NCI-H2029 treated with DMSO at 0.1 percent for 48 hours (cell line): ENCODE measurements at regions not wholly inside any gene's neighbourhood (a gene's known extent, or its start where the extent isn't known, plus 50 kb on each side); places are given as distances from the start of the nearest gene placed in this dataset.

Experiments
- DNase-seq: peaks from one replicate; lab custom pipeline; 2025; lab: John Stamatoyannopoulos, UW

DNA sequence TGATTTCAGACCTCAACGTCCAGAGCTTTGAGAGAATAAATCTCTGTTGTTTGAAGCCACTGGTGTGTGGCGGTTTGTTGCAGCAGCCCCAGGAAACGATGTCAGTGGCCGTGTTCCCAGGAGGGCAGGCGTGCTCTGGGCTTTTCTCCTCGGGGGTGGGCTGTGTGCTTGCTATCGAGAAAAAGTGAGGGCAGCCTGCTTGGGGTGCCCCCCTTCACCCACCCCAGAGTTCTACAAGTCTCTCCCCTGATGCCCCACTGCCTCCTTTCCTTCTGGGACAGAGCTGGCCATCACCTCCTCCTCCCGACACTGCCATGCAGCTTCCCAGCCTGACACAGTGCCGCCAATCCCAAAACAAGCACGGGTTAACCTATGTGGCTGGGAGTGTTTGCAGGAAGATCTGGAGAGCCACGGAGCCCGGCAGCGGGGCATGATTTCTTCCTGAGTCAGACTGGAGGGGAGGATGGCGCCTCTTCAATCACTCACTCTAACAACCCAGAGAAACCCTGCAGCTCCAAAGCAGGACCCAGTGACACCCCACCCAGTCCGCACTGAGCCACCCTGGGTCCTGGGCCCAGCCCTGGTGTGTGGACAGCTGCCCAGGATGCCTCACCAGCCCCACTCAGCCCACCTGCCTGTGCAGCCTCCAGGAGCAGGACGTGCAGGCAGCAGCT, 213.7 kb upstream of the RAB6C start:
- DNase-seq: no peak

- no peak for DNase-seq
Measured at GRCh38 chr2:129766374-129766993, 213.0 kb upstream of the RAB6C start.

DNA sequence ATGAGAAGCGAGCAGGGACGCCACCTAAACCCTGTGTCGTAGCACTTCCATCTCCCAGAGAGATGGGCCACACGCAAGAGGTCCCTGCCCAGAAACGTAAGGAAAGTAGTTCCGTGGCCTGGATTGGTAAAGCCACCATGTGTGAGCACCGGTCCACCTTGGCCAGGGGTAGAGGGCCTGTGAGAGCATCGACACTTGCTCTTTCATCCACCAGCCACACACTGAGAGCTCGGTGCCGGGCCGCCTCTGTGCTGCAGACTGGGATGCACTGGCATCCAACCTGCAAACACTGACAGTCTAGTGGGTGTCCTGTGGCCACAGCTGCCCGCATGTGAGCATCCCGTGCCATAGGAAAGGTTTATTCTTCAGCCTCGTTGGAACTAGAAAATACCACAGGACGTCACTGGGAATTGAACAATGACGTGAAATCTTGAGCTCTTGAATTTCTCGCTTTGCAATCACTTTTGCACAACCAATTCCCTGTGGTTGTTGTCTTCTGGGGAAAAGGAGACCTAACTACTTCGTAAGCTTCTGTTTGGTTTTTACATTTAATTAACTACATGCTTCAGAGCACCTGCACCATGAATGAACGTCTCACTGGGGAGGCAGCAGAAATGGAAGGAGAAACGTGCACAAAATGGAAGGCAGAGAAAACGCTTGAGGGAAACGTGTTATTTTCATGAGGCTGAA, 212.0 kb upstream of the RAB6C start:
- no peak for DNase-seq

GRCh38 chr2:129768036-129768386, 211.5 kb upstream of the RAB6C start:
- no peak for DNase-seq

GRCh38 chr2:129768485-129769184, 210.8 kb upstream of the RAB6C start:
- DNase-seq: no peak

DNA sequence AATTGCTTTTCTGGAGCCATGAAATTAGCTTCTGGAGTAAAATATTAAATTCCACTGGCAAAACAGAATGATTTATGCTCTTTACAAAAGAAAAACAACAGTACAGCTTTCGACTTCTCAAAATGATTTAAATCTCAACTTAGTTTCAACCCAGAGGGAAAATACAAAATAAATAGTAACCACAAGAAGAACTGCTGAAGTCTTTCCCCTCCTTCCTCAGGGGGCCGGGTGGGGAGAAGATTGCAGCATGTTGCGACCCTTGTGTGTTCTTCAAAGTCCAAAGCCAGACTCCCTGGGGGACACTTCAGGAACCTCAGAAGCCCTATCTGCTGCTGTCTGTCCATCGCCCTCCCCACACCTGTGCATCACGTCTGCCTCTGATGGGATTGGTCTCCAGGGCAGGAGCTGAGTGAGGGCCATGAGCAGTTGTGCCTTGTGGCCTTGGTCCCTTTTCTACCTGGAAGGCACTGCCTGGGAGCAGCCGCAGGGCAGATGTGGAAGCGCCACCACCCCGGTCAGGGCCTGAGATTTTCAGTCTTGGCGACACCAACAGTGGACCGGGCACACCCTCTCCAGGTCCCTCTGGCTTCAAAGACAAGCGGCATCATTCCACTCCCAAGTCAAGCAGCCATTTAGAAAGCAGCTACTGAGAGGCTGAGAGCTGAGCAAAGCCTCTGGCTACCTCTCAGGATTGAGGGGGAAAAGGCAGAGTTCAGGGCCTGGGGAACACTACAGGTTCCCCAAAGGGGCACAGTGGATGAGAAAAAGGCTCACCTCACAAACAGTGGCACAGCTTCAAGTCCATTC, 210.1 kb upstream of the RAB6C start:
- no peak for DNase-seq

DNA sequence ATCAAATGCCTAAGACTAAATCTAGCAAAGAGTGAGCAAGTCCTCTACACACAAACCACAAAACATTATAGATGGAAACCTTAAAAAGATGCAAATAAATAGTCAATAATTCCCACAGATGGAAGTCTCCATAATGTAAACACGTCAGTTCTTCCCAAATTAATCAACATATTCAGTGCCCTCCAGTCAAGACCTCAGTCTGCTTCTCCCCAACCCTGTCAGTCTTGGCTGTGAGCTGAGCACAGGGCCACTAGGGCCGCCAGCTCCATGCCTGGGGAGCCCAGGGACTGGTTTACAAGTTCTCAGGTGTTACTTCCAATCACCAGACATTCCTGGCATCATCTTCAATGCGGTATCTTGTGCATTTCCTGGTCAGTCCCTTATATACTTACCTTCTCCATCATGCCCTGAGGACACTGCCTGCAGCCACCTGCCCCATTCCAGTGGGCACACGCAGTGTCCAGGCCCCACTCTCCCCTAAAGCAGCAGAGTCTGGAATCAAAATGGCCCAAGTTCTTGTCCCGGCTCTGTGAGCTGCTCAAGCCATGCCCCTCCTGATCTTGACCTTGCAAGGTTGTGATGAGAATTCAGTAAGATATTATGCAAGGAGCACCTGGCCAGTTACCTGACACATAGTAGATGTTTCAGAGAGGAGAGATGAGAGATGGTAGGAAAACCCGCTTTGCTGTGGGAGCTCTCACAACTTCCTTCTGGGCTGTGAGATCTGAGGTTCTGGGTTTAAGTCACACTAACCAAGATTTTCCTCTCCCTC, 207.9 kb upstream of the RAB6C start:
- DNase-seq: no peak

DNA sequence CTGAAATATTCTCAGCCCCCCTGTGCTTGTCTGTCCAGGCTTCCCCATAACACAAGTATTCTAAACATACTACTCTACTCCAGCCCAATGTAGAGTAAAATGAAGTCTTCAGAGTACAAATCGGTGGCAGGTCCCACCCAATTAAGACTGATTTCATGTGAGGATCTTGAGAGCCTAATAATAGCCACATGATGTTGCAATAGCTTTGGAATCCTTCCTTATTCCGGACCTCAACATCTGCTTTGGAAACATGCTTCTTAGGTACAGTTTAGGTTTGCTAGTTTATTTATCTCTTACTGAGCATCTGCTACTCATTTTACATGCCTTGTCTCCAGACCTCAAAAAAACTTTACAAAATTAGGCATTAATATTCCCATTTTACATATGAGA, 207.3 kb upstream of the RAB6C start:
- no peak for DNase-seq

DNA sequence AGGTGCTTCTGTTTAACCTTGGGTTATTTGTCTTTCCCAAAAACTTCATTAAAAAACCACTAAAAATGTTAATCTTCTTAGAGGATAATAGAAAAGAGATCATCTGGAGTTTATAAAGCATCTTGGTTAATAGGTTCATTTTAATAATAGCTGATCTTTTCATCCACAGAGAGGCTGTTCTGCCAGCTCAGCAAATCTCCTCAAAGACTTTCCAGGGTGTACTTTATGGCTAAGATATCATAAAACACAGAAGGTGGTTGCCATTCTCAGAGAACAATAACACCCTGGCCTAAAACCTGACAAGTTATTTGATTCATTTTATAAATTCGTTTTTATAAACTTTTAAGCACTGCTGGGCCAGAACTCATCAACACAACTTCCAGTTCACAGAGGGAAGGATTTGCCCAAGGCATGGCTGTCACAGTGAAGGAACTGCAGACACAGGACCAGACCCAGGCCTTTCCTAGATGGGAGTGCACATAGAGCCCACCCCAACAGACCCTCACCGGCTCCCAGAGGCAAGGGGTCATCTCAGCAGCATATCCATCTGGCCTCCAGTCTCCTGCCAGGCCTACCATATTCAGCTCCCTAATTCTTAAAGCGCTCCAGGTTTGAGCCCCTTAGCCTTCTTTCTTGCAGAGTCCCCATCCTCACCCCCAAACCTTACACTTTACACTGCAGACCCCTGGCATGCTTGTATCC, 203.4 kb upstream of the RAB6C start:
- DNase-seq: no peak

- DNase-seq: no peak
Measured at GRCh38 chr2:129777146-129777545, 202.3 kb upstream of the RAB6C start.

DNA sequence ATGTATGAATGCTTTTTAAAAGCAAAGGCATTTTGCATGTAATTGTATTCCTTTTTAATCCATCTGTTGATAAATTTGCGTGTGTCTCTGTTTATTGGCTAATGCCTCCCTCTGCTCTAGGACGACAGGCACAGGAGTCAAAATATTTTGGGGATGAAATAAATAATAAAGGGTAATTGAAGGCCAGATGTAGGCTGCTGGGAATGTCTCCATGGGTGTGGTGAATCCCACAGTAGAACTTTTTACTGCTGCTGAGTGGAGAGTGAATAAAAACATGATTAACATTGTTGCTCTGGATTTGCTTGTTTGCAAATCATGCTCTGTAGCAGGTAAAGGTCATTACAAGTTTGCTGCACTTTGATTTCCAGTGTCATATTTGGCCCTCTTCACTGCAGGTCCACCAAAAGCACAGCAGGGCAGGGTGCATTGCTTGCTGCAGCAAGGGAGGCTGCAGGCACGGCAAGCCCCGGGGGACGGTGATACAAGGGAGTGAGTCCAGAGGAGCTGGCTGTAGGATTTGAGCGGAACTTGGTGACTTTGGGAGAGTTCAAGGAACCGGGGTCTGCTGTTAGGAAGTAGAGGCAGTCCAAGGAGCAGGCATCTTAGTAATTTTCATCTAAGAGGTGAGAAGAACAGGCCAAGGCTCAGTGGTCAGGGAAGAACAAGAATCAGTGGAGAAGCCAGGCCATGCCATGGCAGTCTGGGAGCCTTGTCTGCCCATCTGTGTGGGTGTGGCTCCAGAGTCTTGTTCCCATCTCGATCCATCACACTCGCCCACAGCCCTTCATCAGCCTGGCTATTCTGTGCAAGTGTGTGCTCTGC, 201.5 kb upstream of the RAB6C start:
- no peak for DNase-seq

- DNase-seq: no peak
Measured at GRCh38 chr2:129778584-129778877, 200.9 kb upstream of the RAB6C start.

DNA sequence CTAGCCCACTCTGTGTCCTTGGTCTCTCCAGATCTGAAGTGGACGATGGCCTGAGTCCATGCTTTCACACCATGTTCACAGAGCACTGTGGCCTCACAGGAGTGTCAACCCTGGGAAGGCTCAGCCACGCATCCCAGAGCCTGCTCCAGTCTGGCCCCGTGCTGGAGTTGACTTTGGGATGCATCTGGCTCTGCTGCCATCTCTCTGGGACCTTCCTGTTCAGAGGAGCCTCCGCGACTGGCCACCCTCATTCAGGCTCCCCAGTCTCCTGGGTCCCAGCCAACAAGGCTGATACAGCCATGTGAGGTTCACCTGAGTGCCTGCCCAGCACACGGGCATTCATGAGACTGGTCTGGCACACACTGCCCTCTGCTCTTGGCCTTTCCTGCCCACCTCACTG, 199.7 kb upstream of the RAB6C start:
- no peak for DNase-seq

DNA sequence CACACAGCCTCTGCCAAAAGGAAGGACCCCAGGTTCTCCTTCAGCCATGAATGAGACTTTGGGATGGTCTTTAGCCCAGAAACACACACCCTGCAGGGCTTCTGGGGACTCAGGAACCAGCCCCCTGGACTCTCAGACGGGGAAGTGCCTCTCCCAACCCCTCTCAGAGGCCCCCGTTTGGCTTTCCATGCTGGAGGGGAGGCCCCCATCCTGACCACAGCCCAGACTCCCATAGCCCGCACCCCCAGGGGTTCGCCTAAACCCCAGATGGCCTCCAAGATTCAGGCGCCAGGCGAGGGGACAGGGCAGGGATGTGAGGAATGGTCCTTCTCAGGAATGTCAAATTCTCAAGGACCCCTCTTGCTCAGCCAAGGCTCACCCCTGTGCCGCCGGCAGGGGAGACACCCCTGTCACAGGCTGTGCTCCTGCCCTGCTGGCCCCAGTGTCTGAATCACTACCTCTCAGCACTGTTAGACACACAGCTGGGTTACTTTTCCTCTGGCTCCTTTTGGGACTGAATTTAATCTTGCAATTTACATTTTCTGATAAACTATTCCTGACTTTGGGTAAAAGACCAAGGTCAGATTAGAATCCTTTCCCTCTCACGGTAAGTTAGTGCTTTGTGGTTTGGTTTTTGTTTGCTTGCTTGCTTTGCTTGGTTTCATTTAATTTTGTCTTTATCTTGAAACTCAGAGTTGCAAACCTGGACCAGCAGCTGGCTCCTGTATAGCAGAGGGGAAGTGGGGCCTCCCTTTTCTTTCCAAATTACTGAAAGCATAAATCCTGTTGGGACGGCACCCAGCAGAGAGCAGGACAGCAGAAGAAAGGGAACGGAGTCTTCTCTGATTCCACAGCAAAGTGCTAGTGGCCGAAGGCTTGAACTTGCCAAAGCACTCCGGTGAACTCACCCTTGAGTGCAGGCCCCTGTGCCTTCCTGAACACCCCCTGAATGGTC, 198.9 kb upstream of the RAB6C start:
- DNase-seq: no peak

DNA sequence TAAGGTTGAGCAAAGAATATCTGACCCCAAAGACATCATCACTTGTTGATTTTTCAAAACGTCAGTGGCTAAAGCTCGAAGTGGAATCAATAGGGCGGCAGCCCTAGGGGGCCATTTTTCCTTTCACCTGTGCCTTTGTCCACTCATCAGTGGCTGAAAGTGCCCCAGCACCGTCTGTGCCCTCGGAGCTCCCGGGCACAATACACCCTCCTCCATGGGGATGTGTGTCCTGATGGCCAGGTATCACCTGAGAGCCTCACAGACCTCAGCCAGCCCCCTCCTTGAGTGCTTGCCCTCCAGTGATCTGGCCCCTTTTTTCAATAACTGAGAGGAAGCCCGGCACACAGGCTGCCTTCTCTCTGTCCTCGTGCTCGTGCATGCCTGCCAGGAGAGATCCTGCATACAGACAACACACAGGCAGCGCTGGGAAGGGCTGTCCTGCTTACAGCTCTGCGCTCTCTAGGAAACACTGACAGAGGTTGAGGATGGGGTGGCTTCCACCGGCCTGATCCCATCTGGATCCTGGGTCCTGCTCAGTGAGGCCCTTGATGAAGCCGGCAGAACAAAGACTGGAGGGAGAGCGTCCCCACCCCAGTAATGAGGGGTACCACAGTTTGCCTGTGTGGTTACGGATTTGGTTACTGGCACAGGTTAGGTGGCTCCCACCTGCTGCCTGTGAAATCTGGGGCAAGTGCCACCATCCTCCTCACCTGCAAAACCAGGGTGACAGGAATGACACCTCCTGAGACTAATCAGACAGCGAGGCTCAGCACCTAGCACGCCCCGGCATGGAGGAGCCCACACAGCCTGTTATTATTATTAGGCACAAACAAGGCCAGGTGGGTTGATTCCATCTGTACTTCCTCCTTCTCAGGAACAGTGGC, 197.5 kb upstream of the RAB6C start:
- DNase-seq: no peak

DNA sequence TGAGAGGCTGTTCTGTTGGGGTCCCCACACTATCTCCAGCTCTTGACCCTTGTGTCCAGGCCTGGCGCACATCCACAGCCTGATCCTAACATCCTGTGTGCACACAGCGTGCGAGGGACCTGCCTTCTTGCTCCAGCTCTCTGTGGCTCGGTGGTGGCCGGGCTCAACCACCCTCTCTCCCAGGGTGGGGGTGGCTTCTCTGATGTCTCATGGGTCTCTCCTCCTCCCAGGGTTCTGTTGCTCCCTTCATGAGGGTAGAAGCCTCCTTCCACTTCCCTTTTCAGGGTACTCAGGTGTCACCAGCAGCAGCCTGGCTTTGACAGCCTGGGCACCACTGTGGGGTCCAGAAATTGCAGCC, 196.9 kb upstream of the RAB6C start:
- no peak for DNase-seq

DNA sequence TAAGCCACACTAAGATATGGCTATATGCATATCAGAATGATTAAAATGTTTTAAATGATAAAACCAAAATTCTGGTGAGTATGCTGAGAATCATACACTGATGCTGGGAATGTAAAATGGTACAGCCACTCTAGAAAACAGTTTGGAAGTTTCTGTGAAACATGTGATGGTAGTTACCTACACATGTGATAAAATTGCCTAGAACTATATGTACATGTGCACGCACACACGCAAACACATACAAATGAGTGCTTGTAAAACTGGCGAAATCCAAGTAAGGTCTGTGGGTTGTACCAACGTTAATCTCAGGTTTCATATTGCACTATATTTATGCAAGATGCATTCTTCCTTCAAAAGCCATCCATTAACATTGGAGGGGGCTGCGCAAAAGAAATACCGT, 195.0 kb upstream of the RAB6C start:
- DNase-seq: no peak

DNA sequence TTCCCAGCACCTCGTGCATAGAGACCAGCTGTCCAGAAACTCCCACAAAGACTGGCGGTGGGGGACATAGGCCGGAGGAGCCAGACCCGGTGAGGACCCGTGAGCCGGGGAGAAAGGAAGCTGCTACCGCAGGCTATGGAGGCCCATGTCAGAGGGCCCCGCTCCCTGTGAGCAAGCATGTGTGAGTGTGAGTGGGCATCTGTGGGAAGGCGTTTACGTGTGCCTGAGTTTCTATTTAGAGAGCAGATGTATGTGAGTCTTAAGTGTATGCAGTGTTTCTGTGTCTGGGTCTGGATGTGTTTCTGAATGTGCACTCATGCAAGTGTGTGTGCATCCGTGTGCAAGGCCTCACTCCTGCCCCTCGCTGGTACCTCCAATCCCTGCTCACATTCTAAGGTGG, 187.8 kb upstream of the RAB6C start:
- DNase-seq: no peak
